HepG2 (cell line): ENCODE measurements at regions not wholly inside any gene's neighbourhood (a gene's known extent, or its start where the extent isn't known, plus 50 kb on each side); places are given as distances from the start of the nearest gene placed in this dataset.

Source experiments
- ATAC-seq: fragments of 200-7000 bp; cut with Tn5 transposase; 3 replicates; pipeline ENCODE4 v1.9.1; 2020; ENCODE audit warnings: mild to moderate bottlenecking, moderate library complexity
- BruUV-seq: library from RNA; stranded (reverse); fragments of 400-500 nt; replicated peaks from 2 replicates; lab custom pipeline; 2021; lab: Mats Ljungman, UMichigan
- CTCF ChIA-PET: fragments of 300-600 bp; formaldehyde crosslinking; extraction: SDS; loops from one replicate; lab custom pipeline; 2021; ENCODE audit warnings: low total read pairs, inconsistent platforms, low intra/inter-chr PET ratio; lab: Yijun Ruan, JAX
- POLR2A ChIA-PET: fragments of 350-600 bp; sonication (Branson Sonifier 250); formaldehyde crosslinking; loops from one replicate; lab custom pipeline; 2020; ENCODE audit warnings: antibody characterized with exemption, inconsistent platforms; lab: Yijun Ruan, JAX
- DNase-seq: peaks from one replicate; pipeline ENCODE4 v3.0.0-alpha.2; 2015; ENCODE audit warnings: low spot score
- FAIRE-seq: peaks from 3 replicates; lab custom pipeline; 2011; peaks lifted over from hg19 to GRCh38; lab: Jason Lieb, UNC
- H2AFZ ChIP-seq: one replicate; pipeline ENCODE4 v1.6.1; 2011; ENCODE audit warnings: low read length, inconsistent platforms
- H3K27ac ChIP-seq: fragments of 300-600 bp; 3 replicates; pipeline ENCODE4 v1.8.0; 2011; ENCODE audit warnings: mixed run types, mild to moderate bottlenecking, mixed read lengths, low read length, inconsistent platforms; ENCODE audit not compliant: insufficient read depth; ENCODE audit errors: extremely low read length
- H3K27me3 ChIP-seq, 2 experiments: fragments of 200-600 bp in 1 of 2; 2 replicates in 1 of 2; 3 replicates in 1 of 2; pipeline versions ENCODE4 v1.6.0 to v1.8.0; 2011; ENCODE audit warnings: low read length in 2 of 2, mild to moderate bottlenecking in 2 of 2, moderate library complexity in 2 of 2, inconsistent platforms in 1 of 2; ENCODE audit not compliant: insufficient read depth in 2 of 2, control insufficient read depth in 1 of 2
- H3K36me3 ChIP-seq, 2 experiments: fragments of 200-600 bp in 1 of 2; replicated peaks in 1 of 2; 2 replicates in 1 of 2; 3 replicates in 1 of 2; pipeline versions ENCODE4 v1.5.1 to v1.8.0; 2011; ENCODE audit warnings: low read length in 2 of 2, inconsistent platforms in 1 of 2; ENCODE audit not compliant: insufficient read depth in 2 of 2, control insufficient read depth in 1 of 2
- H3K4me1 ChIP-seq: 2 replicates; pipeline ENCODE4 v1.5.1; 2012; ENCODE audit warnings: low read length, inconsistent platforms; ENCODE audit not compliant: insufficient read depth
- H3K4me2 ChIP-seq: 2 replicates; pipeline ENCODE4 v1.6.0; 2011; ENCODE audit warnings: low read depth, low read length, inconsistent platforms
- H3K4me3 ChIP-seq, 3 experiments: fragments of 200-600 bp in 1 of 3; sonication (generic), shearing (Covaris generic) in 1 of 3; replicated peaks in 1 of 3; 2 replicates each; pipeline ENCODE4 v1.5.1; 2011 to 2016; ENCODE audit warnings: low read length in 3 of 3, inconsistent platforms in 2 of 3, low read depth in 2 of 3, mild to moderate bottlenecking in 2 of 3, control low read depth in 1 of 3, mixed read lengths in 1 of 3; ENCODE audit not compliant: insufficient read depth in 1 of 3
- H3K79me2 ChIP-seq: one replicate; pipeline ENCODE4 v1.6.1; 2011; ENCODE audit warnings: low read length, inconsistent platforms; ENCODE audit not compliant: insufficient read depth
- H3K9ac ChIP-seq: 2 replicates; pipeline ENCODE4 v1.6.0; 2011; ENCODE audit warnings: mild to moderate bottlenecking, low read depth, low read length, inconsistent platforms; ENCODE audit not compliant: insufficient read depth
- H3K9me3 ChIP-seq: 2 replicates; pipeline ENCODE4 v1.5.1; 2012; ENCODE audit warnings: mild to moderate bottlenecking, low read length
- H4K20me1 ChIP-seq: 2 replicates; pipeline ENCODE4 v1.6.0; 2011; ENCODE audit warnings: inconsistent platforms, mild to moderate bottlenecking, low read length, moderate library complexity; ENCODE audit not compliant: insufficient read depth
- SIX1 ChIP-seq: sonication (generic); formaldehyde crosslinking; IDR thresholded peaks from 2 replicates; pipeline ENCODE4 v1.4.0; 2020; ENCODE audit warnings: missing genetic modification reagents, borderline replicate concordance
- SYNCRIP ChIP-seq: fragments of 200-400 bp; formaldehyde crosslinking; IDR thresholded peaks from 2 replicates; pipeline ENCODE4 v1.6.1; 2018; ENCODE audit warnings: mild to moderate bottlenecking, low read depth, low read length; ENCODE audit not compliant: insufficient read depth
- ZNF83 ChIP-seq: sonication (generic); formaldehyde crosslinking; IDR thresholded peaks from 2 replicates; pipeline ENCODE4 v1.4.0; 2020; ENCODE audit warnings: missing genetic modification reagents, mild to moderate bottlenecking, borderline replicate concordance
- WGBS: methylation state at CpG from one replicate; pipeline ENCODE4 v1.1.6; 2017; ENCODE audit warnings: low lambda C conversion rate; 5-methylcytosine and 5-hydroxymethylcytosine counted together
- in situ Hi-C: cut with HindIII; loops from 2 replicates; pipeline ENCODE4 v1.10.0; 2017; ENCODE audit warnings: low pct_unique_long_range_greater_than_20kb; ENCODE audit not compliant: extremely low pct_ligation_motif_present
- intact Hi-C: fragments of 100-400 bp; cut with micrococcal nuclease; formaldehyde crosslinking; loops from one replicate; pipeline ENCODE4 v1.10.0; 2022; ENCODE audit not compliant: unreplicated experiment
- TF ChIP-seq, protein P1 (sequence below): sonication (generic); formaldehyde crosslinking; IDR thresholded peaks from 2 replicates; pipeline ENCODE4 v1.4.0; 2020; ENCODE audit warnings: low read depth, mild to moderate bottlenecking, missing genetic modification reagents
- TF ChIP-seq, protein P2 (sequence below): sonication (generic); formaldehyde crosslinking; IDR thresholded peaks from 2 replicates; pipeline ENCODE4 v1.8.0; 2022; ENCODE audit warnings: mild to moderate bottlenecking, missing genetic modification reagents, borderline replicate concordance

DNA sequence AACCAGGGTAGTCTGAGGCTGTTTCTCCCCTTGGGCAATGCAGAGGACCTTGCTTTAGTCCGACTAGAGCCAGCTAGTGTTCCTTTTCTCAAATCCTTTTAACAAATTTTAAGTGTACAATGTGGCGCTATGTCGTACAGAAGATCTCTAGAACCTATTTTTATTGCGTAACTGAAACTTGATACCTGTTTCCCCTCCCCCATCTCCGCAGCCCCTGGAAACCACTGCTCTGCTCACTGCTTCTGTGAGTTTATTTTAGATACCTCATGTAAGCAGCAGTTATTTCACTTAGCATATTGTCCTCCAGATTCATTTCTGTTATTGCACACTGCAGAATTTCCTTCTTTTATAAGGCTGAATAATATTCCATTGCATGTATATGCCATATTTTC is 1092.3 kb downstream of the AACS start:
- Histone ChIP-seq H4K20me1 (no peaks in the 10 kb centered on the region), H3K36me3 (no peaks in the 10 kb centered on the region), H3K9me3 (peaks cover 98% of the 10 kb centered on the region), H3K9ac (no peak overlapping the region), H3K27ac (no peak overlapping the region), H3K79me2 (no peaks in the 10 kb centered on the region), H3K4me3 (no peak overlapping the region), H2AFZ (no peak overlapping the region), H3K4me1 (no peaks in the 10 kb centered on the region), H3K4me2 (no peak overlapping the region), H3K27me3 (no peaks in the 10 kb centered on the region)
- BruUV-seq: no TSS peak
- intact Hi-C loops (no loop called here), in situ Hi-C loops (no loop called here)
- WGBS: 13% methylated on average over 5 of the region's 5 CpGs
- no peak for DNase-seq
- no peak for FAIRE-seq
- TF ChIP-seq, protein P1, sequence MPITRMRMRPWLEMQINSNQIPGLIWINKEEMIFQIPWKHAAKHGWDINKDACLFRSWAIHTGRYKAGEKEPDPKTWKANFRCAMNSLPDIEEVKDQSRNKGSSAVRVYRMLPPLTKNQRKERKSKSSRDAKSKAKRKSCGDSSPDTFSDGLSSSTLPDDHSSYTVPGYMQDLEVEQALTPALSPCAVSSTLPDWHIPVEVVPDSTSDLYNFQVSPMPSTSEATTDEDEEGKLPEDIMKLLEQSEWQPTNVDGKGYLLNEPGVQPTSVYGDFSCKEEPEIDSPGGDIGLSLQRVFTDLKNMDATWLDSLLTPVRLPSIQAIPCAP (CRISPR knock-in tag): no peak
- TF ChIP-seq SIX1 (CRISPR knock-in tag): peak; percentile 46; the same call in 1 of the 2 replicates
- POLR2A ChIA-PET: no interaction called here
- ATAC-seq: no peak
- CTCF ChIA-PET: no interaction called here

DNA sequence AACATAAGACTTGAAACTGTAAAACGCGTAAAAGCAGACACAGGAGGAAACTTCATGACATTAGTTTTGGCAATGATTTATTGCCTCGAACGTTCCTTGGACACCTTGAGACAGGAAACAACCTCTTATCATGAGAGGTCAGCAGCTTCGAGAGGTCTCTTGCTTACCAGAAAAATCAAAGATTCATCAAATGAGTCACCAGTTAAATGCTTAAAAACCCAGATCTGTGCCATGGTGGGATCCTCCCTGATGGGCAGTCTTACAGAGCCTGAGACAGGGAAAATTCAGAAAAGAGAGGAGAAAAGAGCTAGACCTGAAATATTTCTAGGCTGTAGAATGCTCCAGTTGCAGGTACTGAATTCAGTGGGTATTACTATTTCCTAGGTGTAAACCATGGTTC is 1093.9 kb downstream of the AACS start:
- no peak overlapping the region for H3K27ac ChIP-seq
- no peaks in the 10 kb centered on the region for H4K20me1 ChIP-seq
- H3K9ac ChIP-seq: no peak overlapping the region
- in situ Hi-C loops (no loop called here), intact Hi-C loops (no loop called here)
- no peak overlapping the region for H2AFZ ChIP-seq
- no peaks in the 10 kb centered on the region for H3K4me1 ChIP-seq
- H3K4me3 ChIP-seq: no peak overlapping the region
- ATAC-seq (no peak), FAIRE-seq (no peak), DNase-seq (no peak)
- H3K4me2 ChIP-seq: no peak overlapping the region
- peaks cover 98% of the 10 kb centered on the region for H3K9me3 ChIP-seq
- no peaks in the 10 kb centered on the region for H3K36me3 ChIP-seq
- H3K79me2 ChIP-seq: no peaks in the 10 kb centered on the region
- TF ChIP-seq, protein P2, sequence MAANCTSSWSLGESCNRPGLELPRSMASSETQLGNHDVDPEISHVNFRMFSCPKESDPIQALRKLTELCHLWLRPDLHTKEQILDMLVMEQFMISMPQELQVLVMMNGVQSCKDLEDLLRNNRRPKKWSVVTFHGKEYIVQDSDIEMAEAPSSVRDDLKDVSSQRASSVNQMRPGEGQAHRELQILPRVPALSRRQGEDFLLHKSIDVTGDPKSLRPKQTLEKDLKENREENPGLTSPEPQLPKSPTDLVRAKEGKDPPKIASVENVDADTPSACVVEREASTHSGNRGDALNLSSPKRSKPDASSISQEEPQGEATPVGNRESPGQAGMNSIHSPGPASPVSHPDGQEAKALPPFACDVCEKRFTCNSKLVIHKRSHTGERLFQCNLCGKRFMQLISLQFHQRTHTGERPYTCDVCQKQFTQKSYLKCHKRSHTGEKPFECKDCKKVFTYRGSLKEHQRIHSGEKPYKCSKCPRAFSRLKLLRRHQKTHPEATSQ (CRISPR knock-in tag): no peak
- TF ChIP-seq ZNF83 (no peak), SYNCRIP (no peak)
- ChIA-PET CTCF (no interaction called here), POLR2A (no interaction called here)
- 46% methylated on average over 5 of the region's 5 CpGs for WGBS
- no TSS peak for BruUV-seq
- H3K27me3 ChIP-seq: no peaks in the 10 kb centered on the region
